ENCODE measurements at regions not wholly inside any gene's neighbourhood (a gene's known extent, or its start where the extent isn't known, plus 50 kb on each side); places are given as distances from the start of the nearest gene placed in this dataset.

GRCh38 chr21:21801921-21802320 is 803.7 kb downstream of the NCAM2 start:
- Mint-ChIP-seq H3K36me3 (ENCODE audit: insufficient read depth, unreplicated experiment) (no peaks in the 10 kb centered on the region), H3K4me1 (ENCODE audit: low read depth, unreplicated experiment) (no peaks in the 10 kb centered on the region), H3K9me3 (ENCODE audit: low read depth, unreplicated experiment) (peaks cover 9% of the 10 kb centered on the region), H3K27me3 (ENCODE audit: unreplicated experiment) (no peaks in the 10 kb centered on the region), H3K27ac (ENCODE audit: unreplicated experiment) (no peak overlapping the region), H3K4me3 (ENCODE audit: low read depth, unreplicated experiment) (no peak overlapping the region)
- no TSS peak for BruUV-seq (replicated peaks)
- intact Hi-C loops (cut with micrococcal nuclease; ENCODE audit: unreplicated experiment), result no loop called here
- CTCF ChIA-PET, result no interaction called here
- no peak for TF ChIP-seq CTCF (IDR thresholded peaks at IDR 0.05; ENCODE audit: unreplicated experiment)
- DNase-seq, result no peak

DNA sequence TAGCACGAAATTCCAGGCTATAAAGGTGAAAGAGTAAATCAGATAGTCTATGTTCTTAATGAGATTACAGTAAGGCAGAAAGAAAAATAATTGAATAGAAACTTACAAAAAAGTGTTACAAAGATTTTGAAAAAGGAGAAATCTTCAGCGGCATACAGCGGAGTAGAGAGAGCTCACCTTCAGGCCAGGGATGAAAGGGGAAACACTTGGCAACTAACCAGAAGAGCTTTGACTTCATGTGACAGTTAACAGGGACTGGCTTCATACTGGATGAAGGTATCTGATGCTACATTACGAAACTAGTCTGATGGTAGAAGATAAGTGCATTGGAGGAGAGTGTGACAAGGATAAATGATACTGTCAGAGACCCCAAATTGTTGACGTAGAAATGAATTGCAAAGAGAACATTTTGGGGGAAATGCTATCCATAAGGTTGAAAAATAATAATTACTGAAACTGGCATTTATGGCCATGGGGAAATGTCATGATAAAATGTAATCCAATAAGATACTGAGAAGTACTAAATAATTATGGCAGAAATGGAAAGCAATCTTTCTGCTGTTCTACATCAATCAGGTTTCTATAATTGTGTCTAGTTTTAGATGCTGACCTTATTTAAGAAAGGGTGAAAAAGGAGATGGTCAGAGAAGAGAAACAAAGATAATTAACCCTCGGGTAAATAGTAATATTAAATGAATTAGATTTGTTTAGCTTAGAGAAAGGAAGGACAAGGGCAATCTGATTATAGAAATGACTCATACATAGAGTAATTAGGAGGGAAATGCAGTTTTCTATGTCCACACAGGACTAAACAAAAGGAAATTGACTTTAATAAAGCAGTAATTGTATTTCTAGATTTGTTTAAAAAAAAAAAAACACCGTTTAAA is 808.7 kb downstream of the NCAM2 start:
- intact Hi-C loops (cut with micrococcal nuclease; ENCODE audit: unreplicated experiment), result no loop called here
- H3K27ac Mint-ChIP-seq (ENCODE audit: unreplicated experiment), result no peak overlapping the region
- H3K4me1 Mint-ChIP-seq (ENCODE audit: low read depth, unreplicated experiment), result no peaks in the 10 kb centered on the region
- TF ChIP-seq CTCF (IDR thresholded peaks at IDR 0.05; ENCODE audit: unreplicated experiment), result no peak
- CTCF ChIA-PET, result no interaction called here
- H3K4me3 Mint-ChIP-seq (ENCODE audit: low read depth, unreplicated experiment), result no peak overlapping the region
- BruUV-seq (replicated peaks), result no TSS peak
- H3K27me3 Mint-ChIP-seq (ENCODE audit: unreplicated experiment), result no peaks in the 10 kb centered on the region
- H3K9me3 Mint-ChIP-seq (ENCODE audit: low read depth, unreplicated experiment), result peaks cover 11% of the 10 kb centered on the region
- DNase-seq, result no peak
- H3K36me3 Mint-ChIP-seq (ENCODE audit: insufficient read depth, unreplicated experiment), result no peaks in the 10 kb centered on the region

- peaks cover 11% of the 10 kb centered on the region for H3K9me3 Mint-ChIP-seq (ENCODE audit: low read depth, unreplicated experiment)
Measured at GRCh38 chr21:21807598-21807903, 809.3 kb downstream of the NCAM2 start.

GRCh38 chr21:21813289-21813688 is 815.1 kb downstream of the NCAM2 start:
- Mint-ChIP-seq H3K4me1 (ENCODE audit: low read depth, unreplicated experiment) (no peaks in the 10 kb centered on the region), H3K27me3 (ENCODE audit: unreplicated experiment) (no peaks in the 10 kb centered on the region), H3K27ac (ENCODE audit: unreplicated experiment) (no peak overlapping the region), H3K4me3 (ENCODE audit: low read depth, unreplicated experiment) (no peak overlapping the region), H3K9me3 (ENCODE audit: low read depth, unreplicated experiment) (peaks cover 10% of the 10 kb centered on the region), H3K36me3 (ENCODE audit: insufficient read depth, unreplicated experiment) (no peaks in the 10 kb centered on the region)
- CTCF ChIA-PET, result no interaction called here
- no peak for TF ChIP-seq CTCF (IDR thresholded peaks at IDR 0.05; ENCODE audit: unreplicated experiment)
- no TSS peak for BruUV-seq (replicated peaks)
- intact Hi-C loops (cut with micrococcal nuclease; ENCODE audit: unreplicated experiment), result no loop called here
- DNase-seq, result no peak

More at GRCh38 chr21:21807598-21807903, 809.3 kb downstream of the NCAM2 start:
- Mint-ChIP-seq H3K27ac (ENCODE audit: unreplicated experiment) (no peak overlapping the region), H3K4me3 (ENCODE audit: low read depth, unreplicated experiment) (no peak overlapping the region), H3K4me1 (ENCODE audit: low read depth, unreplicated experiment) (no peaks in the 10 kb centered on the region), H3K27me3 (ENCODE audit: unreplicated experiment) (no peaks in the 10 kb centered on the region), H3K36me3 (ENCODE audit: insufficient read depth, unreplicated experiment) (no peaks in the 10 kb centered on the region)
- CTCF ChIA-PET, result no interaction called here
- BruUV-seq (replicated peaks), result no TSS peak
- TF ChIP-seq CTCF (IDR thresholded peaks at IDR 0.05; ENCODE audit: unreplicated experiment), result no peak
- intact Hi-C loops (cut with micrococcal nuclease; ENCODE audit: unreplicated experiment), result no loop called here
- DNase-seq, result no peak

Data from Calu3 (cell line).